ENCODE measurements at regions not wholly inside any gene's neighbourhood (a gene's known extent, or its start where the extent isn't known, plus 50 kb on each side); places are given as distances from the start of the nearest gene placed in this dataset.

DNA sequence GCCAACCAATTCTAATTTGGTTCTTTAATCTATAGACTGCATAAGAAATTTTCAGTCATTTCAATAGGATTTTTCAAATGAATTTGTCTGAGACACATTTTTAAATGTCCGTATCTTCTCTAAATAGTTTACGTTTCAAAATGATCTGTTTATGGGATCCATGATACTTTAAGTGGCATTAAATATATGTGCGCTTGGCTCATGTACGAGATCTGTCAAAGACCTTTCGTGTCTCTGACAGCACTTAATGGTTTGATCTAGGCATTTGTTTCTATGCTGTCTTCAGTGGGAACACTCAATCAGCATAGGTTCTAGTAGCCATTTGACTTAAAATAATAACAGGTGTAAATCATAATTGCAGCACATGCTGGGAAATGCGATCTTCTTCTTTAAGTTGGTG, 731.0 kb downstream of the CENPC start:
- TF ChIP-seq, protein P1, sequence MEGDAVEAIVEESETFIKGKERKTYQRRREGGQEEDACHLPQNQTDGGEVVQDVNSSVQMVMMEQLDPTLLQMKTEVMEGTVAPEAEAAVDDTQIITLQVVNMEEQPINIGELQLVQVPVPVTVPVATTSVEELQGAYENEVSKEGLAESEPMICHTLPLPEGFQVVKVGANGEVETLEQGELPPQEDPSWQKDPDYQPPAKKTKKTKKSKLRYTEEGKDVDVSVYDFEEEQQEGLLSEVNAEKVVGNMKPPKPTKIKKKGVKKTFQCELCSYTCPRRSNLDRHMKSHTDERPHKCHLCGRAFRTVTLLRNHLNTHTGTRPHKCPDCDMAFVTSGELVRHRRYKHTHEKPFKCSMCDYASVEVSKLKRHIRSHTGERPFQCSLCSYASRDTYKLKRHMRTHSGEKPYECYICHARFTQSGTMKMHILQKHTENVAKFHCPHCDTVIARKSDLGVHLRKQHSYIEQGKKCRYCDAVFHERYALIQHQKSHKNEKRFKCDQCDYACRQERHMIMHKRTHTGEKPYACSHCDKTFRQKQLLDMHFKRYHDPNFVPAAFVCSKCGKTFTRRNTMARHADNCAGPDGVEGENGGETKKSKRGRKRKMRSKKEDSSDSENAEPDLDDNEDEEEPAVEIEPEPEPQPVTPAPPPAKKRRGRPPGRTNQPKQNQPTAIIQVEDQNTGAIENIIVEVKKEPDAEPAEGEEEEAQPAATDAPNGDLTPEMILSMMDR (IDR thresholded peaks at IDR 0.05; ENCODE audit: insufficient read depth, low read length): no peak
- TF ChIP-seq GABPA (IDR thresholded peaks at IDR 0.05; ENCODE audit: low read depth) (no peak), POLR2AphosphoS5 (IDR thresholded peaks at IDR 0.05; ENCODE audit: low read depth) (no peak)

Measured in HL-60 (cell line).